ENCODE measurements at regions not wholly inside any gene's neighbourhood (a gene's known extent, or its start where the extent isn't known, plus 50 kb on each side); places are given as distances from the start of the nearest gene placed in this dataset.

- no peak for DNase-seq (ENCODE audit: low read depth, low spot score)
- in situ Hi-C loops (cut with HindIII; ENCODE audit: low sequenced_read_pairs), result no loop called here
- no peak overlapping the region for H3K4me3 ChIP-seq (ENCODE audit: low read depth, low read length)
- no peak for TF ChIP-seq CTCF (IDR thresholded peaks at IDR 0.05; ENCODE audit: low read depth, low read length)
Measured at GRCh38 chr6:14462135-14462534, 344.6 kb downstream of the CD83 start.

GRCh38 chr6:14462566-14462965 is 345.0 kb downstream of the CD83 start:
- in situ Hi-C loops (cut with HindIII; ENCODE audit: low sequenced_read_pairs), result no loop called here
- H3K4me3 ChIP-seq (ENCODE audit: low read depth, low read length), result no peak overlapping the region
- DNase-seq (ENCODE audit: low read depth, low spot score), result no peak
- TF ChIP-seq CTCF (IDR thresholded peaks at IDR 0.05; ENCODE audit: low read depth, low read length), result no peak

- no peak for TF ChIP-seq CTCF (IDR thresholded peaks at IDR 0.05; ENCODE audit: low read depth, low read length)
- DNase-seq (ENCODE audit: low read depth, low spot score), result no peak
- in situ Hi-C loops (cut with HindIII; ENCODE audit: low sequenced_read_pairs), result no loop called here
- no peak overlapping the region for H3K4me3 ChIP-seq (ENCODE audit: low read depth, low read length)
Measured at GRCh38 chr6:14463110-14463509, 345.5 kb downstream of the CD83 start.

- DNase-seq (ENCODE audit: low read depth, low spot score), result peak; percentile 31
- peak; percentile 19 for TF ChIP-seq CTCF (IDR thresholded peaks at IDR 0.05; ENCODE audit: low read depth, low read length)
- no peak overlapping the region for H3K4me3 ChIP-seq (ENCODE audit: low read depth, low read length)
- in situ Hi-C loops (cut with HindIII; ENCODE audit: low sequenced_read_pairs), result no loop called here
Measured at GRCh38 chr6:14464055-14464454, 346.5 kb downstream of the CD83 start.

GRCh38 chr6:14464716-14465115 is 347.1 kb downstream of the CD83 start:
- in situ Hi-C loops (cut with HindIII; ENCODE audit: low sequenced_read_pairs), result no loop called here
- no peak overlapping the region for H3K4me3 ChIP-seq (ENCODE audit: low read depth, low read length)
- no peak for TF ChIP-seq CTCF (IDR thresholded peaks at IDR 0.05; ENCODE audit: low read depth, low read length)
- no peak for DNase-seq (ENCODE audit: low read depth, low spot score)

- H3K4me3 ChIP-seq (ENCODE audit: low read depth, low read length), result no peak overlapping the region
- TF ChIP-seq CTCF (IDR thresholded peaks at IDR 0.05; ENCODE audit: low read depth, low read length), result no peak
- no peak for DNase-seq (ENCODE audit: low read depth, low spot score)
- in situ Hi-C loops (cut with HindIII; ENCODE audit: low sequenced_read_pairs), result no loop called here
Measured at GRCh38 chr6:14466278-14466677, 348.7 kb downstream of the CD83 start.

GRCh38 chr6:14467591-14467990 is 350.0 kb downstream of the CD83 start:
- TF ChIP-seq CTCF (IDR thresholded peaks at IDR 0.05; ENCODE audit: low read depth, low read length), result no peak
- DNase-seq (ENCODE audit: low read depth, low spot score), result no peak
- no peak overlapping the region for H3K4me3 ChIP-seq (ENCODE audit: low read depth, low read length)
- in situ Hi-C loops (cut with HindIII; ENCODE audit: low sequenced_read_pairs), result no loop called here

Measured in astrocyte of the spinal cord (primary cell).